Sigmoid colon (tissue), 6 donors: ENCODE measurements at regions not wholly inside any gene's neighbourhood (a gene's known extent, or its start where the extent isn't known, plus 50 kb on each side); places are given as distances from the start of the nearest gene placed in this dataset.

Source experiments
- DNase-seq: peaks from one replicate; pipeline ENCODE4 v3.0.0-alpha.2; 2019
- H3K27ac ChIP-seq, 4 donors: fragments of 200-600 bp; sonication (generic); one replicate each; pipeline ENCODE4 v1.5.1; 2016 to 2019; ENCODE audit warnings: mild to moderate bottlenecking in 1 of 4
- H3K27me3 ChIP-seq, 3 donors: fragments of 200-600 bp; sonication (generic); one replicate each; pipeline ENCODE4 v1.5.1; 2019; ENCODE audit warnings: mild to moderate bottlenecking in 1 of 3
- H3K36me3 ChIP-seq, 4 donors: fragments of 200-600 bp; sonication (generic); one replicate each; pipeline ENCODE4 v1.5.1; 2016 to 2019
- H3K4me1 ChIP-seq, 4 donors: fragments of 200-600 bp; sonication (generic); one replicate each; pipeline ENCODE4 v1.5.1; 2017 to 2019
- H3K4me3 ChIP-seq, 4 donors: fragments of 200-600 bp; sonication (generic); one replicate each; pipeline ENCODE4 v1.5.1; 2017 to 2019; ENCODE audit warnings: mild to moderate bottlenecking in 2 of 4, moderate library complexity in 1 of 4
- H3K9me3 ChIP-seq, 4 donors: fragments of 200-600 bp in 3 of 4; sonication (generic) in 3 of 4; one replicate each; pipeline versions ENCODE4 v1.5.1 to v1.6.1; 2013 to 2019
- EP300 ChIP-seq, 4 donors: sonication (generic); formaldehyde crosslinking; IDR thresholded peaks; one replicate each; pipeline ENCODE4 v1.6.1; 2017; ENCODE audit warnings: antibody characterized with exemption in 4 of 4
- POLR2A ChIP-seq, 2 donors: fragments of 450-650 bp; IDR thresholded peaks; one replicate each; pipeline ENCODE4 v1.6.1; 2016; ENCODE audit warnings: antibody characterized with exemption in 2 of 2, mild to moderate bottlenecking in 2 of 2, moderate library complexity in 2 of 2
- POLR2AphosphoS5 ChIP-seq, 4 donors: sonication (generic); formaldehyde crosslinking; IDR thresholded peaks; one replicate each; pipeline ENCODE4 v1.6.1; 2017; ENCODE audit warnings: antibody characterized with exemption in 4 of 4
- WGBS, 2 donors: extraction: QIAGEN DNeasy Blood & Tissue Kit; methylation state at CpG; one replicate each; pipeline ENCODE4 v1.1.7; 2013; 5-methylcytosine and 5-hydroxymethylcytosine counted together
- intact Hi-C: fragments of 100-400 bp; cut with DNase I; formaldehyde crosslinking; loops from one replicate; pipeline ENCODE4 v1.15.1; 2023
- TF ChIP-seq, protein P1 (sequence below), 4 experiments: fragments of 450-650 bp in 3 of 4; fragments of 200-600 bp in 1 of 4; IDR thresholded peaks; one replicate each; pipeline ENCODE4 v1.5.1; 2016 to 2019; ENCODE audit warnings: antibody characterized with exemption in 4 of 4, mild to moderate bottlenecking in 3 of 4, moderate library complexity in 2 of 4
- donor health status: healthy with polysubstance abuse.
- donor health status: healthy.

DNA sequence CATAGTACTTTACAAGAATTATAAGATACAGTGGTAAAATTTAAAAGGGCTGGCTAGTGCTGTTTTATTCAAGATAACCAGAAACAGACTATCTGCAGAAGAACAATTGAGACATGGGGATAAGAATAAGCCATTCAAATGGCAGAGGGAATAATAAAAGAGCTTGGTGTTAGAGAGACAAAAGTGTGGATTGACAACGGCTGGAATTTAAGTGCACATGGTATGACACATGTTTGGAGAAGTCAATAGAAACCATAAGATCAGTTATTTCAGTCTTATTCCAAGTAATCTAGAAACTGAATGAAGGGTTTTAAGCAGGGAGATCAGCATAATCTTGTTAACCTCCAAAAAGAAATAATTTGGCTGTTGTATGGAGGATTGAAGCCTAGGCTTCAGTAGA, 1205.5 kb upstream of the CITED2 start:
- Histone ChIP-seq H3K27ac (no peak overlapping the region), H3K36me3 (no peaks in the 10 kb centered on the region), H3K4me3 (no peak overlapping the region), H3K9me3 (no peaks in the 10 kb centered on the region), H3K4me1 (no peaks in the 10 kb centered on the region), H3K27me3 (no peaks in the 10 kb centered on the region)
- intact Hi-C loops: no loop called here
- no peak for DNase-seq
- TF ChIP-seq POLR2AphosphoS5 (IDR thresholded peaks at IDR 0.05) (no peak), EP300 (IDR thresholded peaks at IDR 0.05) (no peak), POLR2A (IDR thresholded peaks at IDR 0.05) (no peak)
- TF ChIP-seq, protein P1, sequence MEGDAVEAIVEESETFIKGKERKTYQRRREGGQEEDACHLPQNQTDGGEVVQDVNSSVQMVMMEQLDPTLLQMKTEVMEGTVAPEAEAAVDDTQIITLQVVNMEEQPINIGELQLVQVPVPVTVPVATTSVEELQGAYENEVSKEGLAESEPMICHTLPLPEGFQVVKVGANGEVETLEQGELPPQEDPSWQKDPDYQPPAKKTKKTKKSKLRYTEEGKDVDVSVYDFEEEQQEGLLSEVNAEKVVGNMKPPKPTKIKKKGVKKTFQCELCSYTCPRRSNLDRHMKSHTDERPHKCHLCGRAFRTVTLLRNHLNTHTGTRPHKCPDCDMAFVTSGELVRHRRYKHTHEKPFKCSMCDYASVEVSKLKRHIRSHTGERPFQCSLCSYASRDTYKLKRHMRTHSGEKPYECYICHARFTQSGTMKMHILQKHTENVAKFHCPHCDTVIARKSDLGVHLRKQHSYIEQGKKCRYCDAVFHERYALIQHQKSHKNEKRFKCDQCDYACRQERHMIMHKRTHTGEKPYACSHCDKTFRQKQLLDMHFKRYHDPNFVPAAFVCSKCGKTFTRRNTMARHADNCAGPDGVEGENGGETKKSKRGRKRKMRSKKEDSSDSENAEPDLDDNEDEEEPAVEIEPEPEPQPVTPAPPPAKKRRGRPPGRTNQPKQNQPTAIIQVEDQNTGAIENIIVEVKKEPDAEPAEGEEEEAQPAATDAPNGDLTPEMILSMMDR (IDR thresholded peaks at IDR 0.05): no peak
- WGBS, 2 donors: 81 to 90% methylated on average over 1 of the region's 1 CpG

DNA sequence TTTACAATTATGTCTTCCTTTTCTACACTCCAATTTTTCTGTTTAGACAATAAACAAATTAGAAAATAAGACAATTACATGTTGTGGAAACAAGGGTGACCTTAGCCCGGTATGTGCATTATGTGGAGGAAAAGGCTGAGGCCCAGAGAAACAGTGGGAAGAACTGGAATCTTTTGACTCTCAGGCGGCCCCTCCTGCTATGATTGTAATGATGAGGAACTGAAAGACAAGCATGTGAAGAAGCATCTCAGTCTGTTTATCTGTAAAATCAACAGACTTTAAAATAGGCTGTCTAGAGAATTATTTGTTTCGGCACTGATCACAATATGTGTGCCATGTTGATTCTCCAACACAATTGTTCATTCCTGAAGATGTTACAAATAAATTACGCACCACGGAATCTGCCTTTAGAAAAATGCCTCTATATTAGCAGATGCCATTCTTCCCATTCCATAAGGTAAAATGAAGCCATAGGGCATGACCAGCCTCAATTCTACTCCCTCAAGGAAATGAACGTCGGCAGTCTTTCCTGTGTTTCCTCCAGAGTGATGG, 1201.6 kb upstream of the CITED2 start:
- H3K4me3 ChIP-seq: no peak overlapping the region
- H3K9me3 ChIP-seq: no peaks in the 10 kb centered on the region
- 82 to 88% methylated on average over 7 of the region's 7 CpGs for WGBS, 2 donors
- TF ChIP-seq EP300 (IDR thresholded peaks at IDR 0.05): no peak
- TF ChIP-seq POLR2AphosphoS5 (IDR thresholded peaks at IDR 0.05): no peak
- TF ChIP-seq, protein P1 (IDR thresholded peaks at IDR 0.05): no peak
- no peak for TF ChIP-seq POLR2A (IDR thresholded peaks at IDR 0.05)
- no peak for DNase-seq
- no peaks in the 10 kb centered on the region for H3K27me3 ChIP-seq
- no peak overlapping the region for H3K27ac ChIP-seq
- H3K36me3 ChIP-seq: no peaks in the 10 kb centered on the region
- intact Hi-C loops: no loop called here
- H3K4me1 ChIP-seq: peaks cover 0 to 9% (median 9%) of the 10 kb centered on the region in 4 donors

GRCh38 chr6:140572867-140573266, 1198.4 kb upstream of the CITED2 start:
- H3K36me3 ChIP-seq: no peaks in the 10 kb centered on the region
- TF ChIP-seq EP300 (IDR thresholded peaks at IDR 0.05): no peak
- TF ChIP-seq POLR2A (IDR thresholded peaks at IDR 0.05): no peak
- peaks cover 0 to 10% (median 9%) of the 10 kb centered on the region in 4 donors for H3K4me1 ChIP-seq
- intact Hi-C loops: no loop called here
- DNase-seq: no peak
- H3K9me3 ChIP-seq: no peaks in the 10 kb centered on the region
- peak overlapping the region in 1 of 4 donors; percentile 53 for H3K27ac ChIP-seq
- H3K27me3 ChIP-seq: no peaks in the 10 kb centered on the region
- H3K4me3 ChIP-seq: no peak overlapping the region

DNA sequence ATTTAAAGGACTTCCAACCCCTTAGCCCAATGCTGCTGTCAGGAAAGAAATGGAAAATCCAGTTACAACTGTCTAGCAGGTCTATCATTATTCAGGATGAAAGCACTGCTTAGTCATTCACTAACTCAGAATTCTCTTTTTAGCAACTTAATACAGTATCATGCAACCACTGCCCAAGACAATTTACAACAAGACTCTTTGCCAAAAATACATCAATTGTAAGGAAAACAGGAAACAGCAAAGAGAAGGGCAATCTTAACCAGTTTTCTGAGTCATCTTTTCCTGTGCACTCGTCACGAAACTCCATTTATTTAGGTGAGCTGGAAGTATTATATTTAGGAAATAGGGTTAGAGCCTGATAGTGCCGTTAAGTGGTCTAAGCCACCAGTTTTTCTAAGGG, 1197.7 kb upstream of the CITED2 start:
- Histone ChIP-seq H3K4me1 (peaks cover 0 to 17% (median 13%) of the 10 kb centered on the region in 4 donors), H3K4me3 (no peak overlapping the region), H3K27me3 (no peaks in the 10 kb centered on the region), H3K36me3 (no peaks in the 10 kb centered on the region), H3K9me3 (no peaks in the 10 kb centered on the region), H3K27ac (peak overlapping the region in 1 of 4 donors; percentile 53)
- 53 to 77% methylated on average over 3 of the region's 3 CpGs for WGBS, 2 donors
- intact Hi-C loops: no loop called here
- no peak for DNase-seq
- TF ChIP-seq POLR2A (IDR thresholded peaks at IDR 0.05): no peak
- peak in 1 of 4 donors; percentile 29 for TF ChIP-seq POLR2AphosphoS5 (IDR thresholded peaks at IDR 0.05)

- intact Hi-C loops: no loop called here
- H3K4me3 ChIP-seq: no peak overlapping the region
- peaks cover 0 to 27% (median 23%) of the 10 kb centered on the region in 4 donors for H3K4me1 ChIP-seq
- no peak for TF ChIP-seq EP300 (IDR thresholded peaks at IDR 0.05)
- TF ChIP-seq POLR2AphosphoS5 (IDR thresholded peaks at IDR 0.05): no peak
- TF ChIP-seq, protein P1 (IDR thresholded peaks at IDR 0.05): no peak
- TF ChIP-seq POLR2A (IDR thresholded peaks at IDR 0.05): no peak
- no peak overlapping the region for H3K27ac ChIP-seq
- DNase-seq: no peak
- H3K9me3 ChIP-seq: no peaks in the 10 kb centered on the region
- H3K27me3 ChIP-seq: no peaks in the 10 kb centered on the region
- H3K36me3 ChIP-seq: no peaks in the 10 kb centered on the region
Observed at GRCh38 chr6:140571145-140571544, 1196.7 kb upstream of the CITED2 start.

DNA sequence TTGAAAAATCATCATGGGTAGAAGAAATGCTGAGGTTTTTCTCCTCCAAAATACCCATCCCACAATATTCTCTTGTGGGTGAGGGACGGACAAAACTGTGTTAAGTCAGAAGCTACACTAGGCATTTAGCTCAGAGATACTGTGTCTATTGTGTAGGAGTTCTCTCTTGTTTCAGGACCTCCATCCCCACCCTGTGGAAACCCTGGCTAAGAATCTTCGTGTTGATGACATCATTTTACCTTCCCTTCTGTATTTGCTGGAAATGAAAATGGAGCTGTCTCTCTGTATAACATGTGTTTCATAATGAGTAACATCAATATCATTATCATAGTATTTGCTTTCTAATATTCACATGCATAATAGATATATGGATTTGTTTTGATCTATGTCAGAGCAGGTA, 1193.0 kb upstream of the CITED2 start:
- peak overlapping the region; percentile 8 to 69 (median 54) for H3K27ac ChIP-seq

More for the DNA sequence above, 1193.0 kb upstream of the CITED2 start:
- H3K36me3 ChIP-seq: no peaks in the 10 kb centered on the region
- DNase-seq: no peak
- WGBS, 2 donors: 60 to 72% methylated on average over 2 of the region's 2 CpGs
- H3K4me3 ChIP-seq: no peak overlapping the region
- intact Hi-C loops: no loop called here
- TF ChIP-seq POLR2AphosphoS5 (IDR thresholded peaks at IDR 0.05) (no peak), EP300 (IDR thresholded peaks at IDR 0.05) (no peak), POLR2A (IDR thresholded peaks at IDR 0.05) (no peak)
- TF ChIP-seq, protein P1 (IDR thresholded peaks at IDR 0.05): no peak
- no peaks in the 10 kb centered on the region for H3K27me3 ChIP-seq
- H3K9me3 ChIP-seq: no peaks in the 10 kb centered on the region
- peaks cover 0 to 25% (median 24%) of the 10 kb centered on the region in 4 donors for H3K4me1 ChIP-seq
